Keratinocyte (primary cell): ENCODE measurements at regions not wholly inside any gene's neighbourhood (a gene's known extent, or its start where the extent isn't known, plus 50 kb on each side); places are given as distances from the start of the nearest gene placed in this dataset.

Experiments used
- DNase-seq: peaks from one replicate; pipeline ENCODE4 v3.0.0-alpha.2; 2011; ENCODE audit warnings: low read depth, missing footprints, low spot score
- FAIRE-seq: peaks from 2 replicates; lab custom pipeline; 2011; peaks lifted over from hg19 to GRCh38; lab: Jason Lieb, UNC
- H2AFZ ChIP-seq: 2 replicates; pipeline ENCODE4 v1.6.0; 2012; ENCODE audit warnings: low read length, control low read depth, inconsistent platforms; ENCODE audit not compliant: control insufficient read depth
- H3K27ac ChIP-seq: 2 replicates; pipeline ENCODE4 v1.5.1; 2011; ENCODE audit warnings: low read length; ENCODE audit not compliant: control insufficient read depth, insufficient read depth
- H3K27me3 ChIP-seq: 3 replicates; pipeline ENCODE4 v1.6.0; 2011; ENCODE audit warnings: low read length; ENCODE audit not compliant: control insufficient read depth, insufficient read depth; ENCODE audit errors: extremely low read depth
- H3K36me3 ChIP-seq, 2 experiments: 2 replicates in 1 of 2; 3 replicates in 1 of 2; pipeline ENCODE4 v1.5.1; 2011; ENCODE audit warnings: low read length in 2 of 2, mild to moderate bottlenecking in 1 of 2; ENCODE audit not compliant: control insufficient read depth in 2 of 2, insufficient read depth in 2 of 2; ENCODE audit errors: extremely low read depth in 1 of 2
- H3K4me1 ChIP-seq: 3 replicates; pipeline ENCODE4 v1.5.1; 2011; ENCODE audit warnings: low read length; ENCODE audit not compliant: control insufficient read depth, insufficient read depth; ENCODE audit errors: extremely low read depth
- H3K4me2 ChIP-seq: 3 replicates; pipeline ENCODE4 v1.6.0; 2011; ENCODE audit warnings: low read depth, low read length; ENCODE audit not compliant: control insufficient read depth, insufficient read depth; ENCODE audit errors: extremely low read depth
- H3K4me3 ChIP-seq, 3 experiments: fragments of 200-600 bp in 1 of 3; sonication (generic) in 1 of 3; 2 replicates in 2 of 3; 3 replicates in 1 of 3; pipeline ENCODE4 v1.5.1; 2011 to 2016; ENCODE audit warnings: low read length in 3 of 3, mild to moderate bottlenecking in 3 of 3, control low read depth in 2 of 3, inconsistent platforms in 1 of 3, low read depth in 1 of 3, mixed read lengths in 1 of 3, mixed run types in 1 of 3, moderate library complexity in 1 of 3; ENCODE audit not compliant: control insufficient read depth in 2 of 3, insufficient read depth in 2 of 3; ENCODE audit errors: extremely low read depth in 1 of 3
- H3K79me2 ChIP-seq: 2 replicates; pipeline ENCODE4 v1.6.0; 2012; ENCODE audit warnings: low read length; ENCODE audit not compliant: control insufficient read depth, insufficient read depth
- H3K9ac ChIP-seq: 3 replicates; pipeline ENCODE4 v1.6.0; 2011; ENCODE audit warnings: low read length; ENCODE audit not compliant: control insufficient read depth, insufficient read depth; ENCODE audit errors: extremely low read depth
- H3K9me1 ChIP-seq: 3 replicates; pipeline ENCODE4 v1.6.0; 2011; ENCODE audit warnings: low read length; ENCODE audit not compliant: control insufficient read depth, insufficient read depth; ENCODE audit errors: extremely low read depth
- H3K9me3 ChIP-seq: 2 replicates; pipeline ENCODE4 v1.5.1; 2012; ENCODE audit warnings: low read depth, low read length; ENCODE audit not compliant: control insufficient read depth
- H4K20me1 ChIP-seq: 3 replicates; pipeline ENCODE4 v1.6.0; 2011; ENCODE audit warnings: low read length; ENCODE audit not compliant: control insufficient read depth, insufficient read depth; ENCODE audit errors: extremely low read depth
- CTCF ChIP-seq, 3 experiments: IDR thresholded peaks in 1 of 3; conservative IDR thresholded peaks in 1 of 3; optimal IDR thresholded peaks in 1 of 3; 2 replicates in 2 of 3; 3 replicates in 1 of 3; pipeline versions ENCODE3 to v1.5.1; 2011; ENCODE audit warnings: low read length in 3 of 3, mild to moderate bottlenecking in 3 of 3, moderate library complexity in 2 of 3, control low read depth in 1 of 3, inconsistent platforms in 1 of 3; ENCODE audit not compliant: insufficient read depth in 2 of 3; ENCODE audit errors: extremely low read depth in 1 of 3
- EZH2 ChIP-seq: IDR thresholded peaks from one replicate; pipeline ENCODE4 v1.6.1; 2012; ENCODE audit warnings: inconsistent platforms, mild to moderate bottlenecking, low read length, moderate library complexity
- dilution Hi-C: fragments of 300-500 bp; cut with MboI; formaldehyde crosslinking; loops from one replicate; pipeline ENCODE4 v1.7.0; 2020; ENCODE audit warnings: low sequenced_read_pairs; ENCODE audit not compliant: extremely low pct_ligation_motif_present

GRCh38 chr18:11237484-11237883 lies 88.1 kb upstream of the PIEZO2 start:
- Histone ChIP-seq H3K27ac (no peak overlapping the region), H3K9ac (no peak overlapping the region), H3K79me2 (no peaks in the 10 kb centered on the region), H3K4me3 (no peak overlapping the region), H3K4me2 (no peak overlapping the region), H3K9me3 (no peaks in the 10 kb centered on the region), H3K27me3 (no peaks in the 10 kb centered on the region), H3K9me1 (no peaks in the 10 kb centered on the region), H3K4me1 (no peaks in the 10 kb centered on the region), H4K20me1 (no peaks in the 10 kb centered on the region), H3K36me3 (no peaks in the 10 kb centered on the region), H2AFZ (no peak overlapping the region)
- TF ChIP-seq EZH2 (no peak), CTCF (optimal IDR thresholded peaks at IDR 0.05 in 1 of 3, IDR thresholded peaks at IDR 0.05 in 1 of 3, conservative IDR thresholded peaks at IDR 0.05 in 1 of 3; ENCODE audit: extremely low read depth in 1 of 3, insufficient read depth in 2 of 3, low read length in 3 of 3) (no peak)
- dilution Hi-C loops: no loop called here
- DNase-seq: no peak
- no peak for FAIRE-seq

GRCh38 chr18:11237066-11237465 lies 87.7 kb upstream of the PIEZO2 start:
- no peaks in the 10 kb centered on the region for H3K9me3 ChIP-seq
- no peak overlapping the region for H3K4me2 ChIP-seq
- H3K4me3 ChIP-seq: no peak overlapping the region
- no peaks in the 10 kb centered on the region for H3K27me3 ChIP-seq
- no peak overlapping the region for H2AFZ ChIP-seq
- no peaks in the 10 kb centered on the region for H4K20me1 ChIP-seq
- H3K79me2 ChIP-seq: no peaks in the 10 kb centered on the region
- no peak overlapping the region for H3K9ac ChIP-seq
- no peak for FAIRE-seq
- H3K36me3 ChIP-seq: no peaks in the 10 kb centered on the region
- no peaks in the 10 kb centered on the region for H3K9me1 ChIP-seq
- dilution Hi-C loops: no loop called here
- TF ChIP-seq CTCF (optimal IDR thresholded peaks at IDR 0.05 in 1 of 3, IDR thresholded peaks at IDR 0.05 in 1 of 3, conservative IDR thresholded peaks at IDR 0.05 in 1 of 3; ENCODE audit: extremely low read depth in 1 of 3, insufficient read depth in 2 of 3, low read length in 3 of 3) (no peak), EZH2 (no peak)
- H3K4me1 ChIP-seq: no peaks in the 10 kb centered on the region
- no peak overlapping the region for H3K27ac ChIP-seq
- DNase-seq: no peak
